ENCODE measurements at regions not wholly inside any gene's neighbourhood (a gene's known extent, or its start where the extent isn't known, plus 50 kb on each side); places are given as distances from the start of the nearest gene placed in this dataset.
"Not testable (repeated sequence)": the region's sequence is repeated elsewhere in the genome, so short reads cannot be mapped to it uniquely, and the experiment has no call there.

DNA sequence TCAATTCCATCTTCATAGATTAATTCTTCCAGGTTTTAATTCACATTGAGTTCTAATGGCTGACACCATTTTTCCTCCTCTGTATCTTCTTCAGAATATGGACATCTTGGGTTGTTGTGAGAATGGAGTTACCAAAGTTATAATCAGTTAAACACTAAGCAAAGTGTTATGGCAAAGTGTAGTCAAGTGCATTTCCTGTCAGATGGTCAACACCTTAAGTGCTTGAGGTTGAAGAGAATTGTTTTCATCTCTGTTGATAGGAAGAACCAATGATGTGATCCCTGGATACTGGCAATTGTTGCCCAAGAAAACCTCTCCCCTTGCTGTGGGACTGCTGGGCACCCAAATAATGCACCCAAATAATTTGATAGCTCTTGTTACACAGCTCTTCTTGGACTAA lies 102.6 kb upstream of the SATB1 start:
- DNase-seq: no peak

GRCh38 chr3:18526667-18527066 lies 101.5 kb upstream of the SATB1 start:
- peak in 1 of 3 donors; percentile 19 for DNase-seq

- DNase-seq: not testable (repeated sequence)
Observed at GRCh38 chr3:18516170-18516569, 91.0 kb upstream of the SATB1 start.

DNA sequence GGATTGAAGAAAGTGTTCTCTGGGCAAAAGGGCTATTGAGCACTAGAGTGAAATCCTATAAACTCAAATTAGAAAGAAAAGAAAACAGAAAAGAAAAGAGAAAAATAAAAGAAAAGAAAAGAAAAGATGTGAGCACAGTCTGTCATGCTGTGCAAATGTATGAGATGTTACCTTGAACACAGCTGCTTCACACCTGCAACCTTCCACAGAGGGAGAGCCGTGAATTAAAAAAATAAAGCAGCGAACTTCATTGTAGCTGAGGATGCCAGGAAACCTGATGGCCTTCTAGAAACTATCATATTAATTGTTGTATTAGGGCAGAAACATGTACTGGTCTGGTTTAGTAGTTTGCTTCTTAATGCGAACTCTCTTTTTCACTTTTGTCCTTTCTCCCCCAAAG lies 88.0 kb upstream of the SATB1 start:
- no peak for DNase-seq

- DNase-seq: peak; percentile 62 to 77 (median 77)
Observed at GRCh38 chr3:18512007-18512406, 86.9 kb upstream of the SATB1 start.

DNA sequence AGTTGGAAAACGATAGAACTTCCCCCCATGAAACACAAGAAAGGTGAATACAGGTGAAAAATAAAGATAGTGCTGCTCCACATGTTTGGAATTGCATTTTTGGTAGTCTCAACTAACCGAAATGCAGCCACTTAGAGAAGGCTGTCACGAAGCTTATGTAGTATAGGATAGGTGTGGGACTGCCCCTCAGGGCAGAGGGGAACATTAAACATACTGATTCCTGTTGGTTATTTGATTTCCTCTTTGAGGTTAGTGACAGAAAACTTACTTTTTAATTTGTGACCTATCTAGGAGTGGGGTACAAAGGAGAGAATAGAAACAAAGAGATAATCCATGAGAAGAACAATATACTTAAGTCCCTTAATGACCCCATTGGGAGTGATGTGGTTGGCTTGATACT lies 85.8 kb upstream of the SATB1 start:
- no peak for DNase-seq

- DNase-seq: no peak
Observed at GRCh38 chr3:18507333-18507732, 82.2 kb upstream of the SATB1 start.

GRCh38 chr3:18505056-18505455 lies 79.9 kb upstream of the SATB1 start:
- DNase-seq: no peak

- peak; percentile 61 to 83 (median 83) for DNase-seq
Observed at GRCh38 chr3:18501679-18502343, 76.7 kb upstream of the SATB1 start.

- no peak for DNase-seq
Observed at GRCh38 chr3:18500322-18500721, 75.2 kb upstream of the SATB1 start.

GRCh38 chr3:18499301-18499700 lies 74.2 kb upstream of the SATB1 start:
- peak; percentile 37 to 48 (median 39) for DNase-seq

DNA sequence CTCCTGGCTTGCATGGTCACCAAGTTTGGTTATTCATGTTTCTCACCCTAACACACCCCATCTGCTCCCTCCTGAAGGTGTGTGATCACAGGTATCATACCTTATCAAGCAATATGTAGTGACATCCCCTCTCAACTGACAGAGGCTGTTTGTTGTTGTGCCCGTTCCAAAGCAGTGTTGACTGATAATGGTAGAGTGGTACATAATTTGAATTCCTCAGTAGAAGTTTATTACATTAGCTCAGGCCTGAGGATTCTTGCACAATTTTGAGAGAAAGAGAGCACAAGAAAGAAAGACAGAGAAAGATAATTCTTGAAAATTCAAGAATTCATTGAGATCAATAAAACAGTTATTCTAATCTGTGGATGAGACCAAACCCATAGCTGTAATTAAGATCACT lies 69.1 kb upstream of the SATB1 start:
- no peak for DNase-seq

GRCh38 chr3:18489939-18490338 lies 64.8 kb upstream of the SATB1 start:
- DNase-seq: no peak

DNA sequence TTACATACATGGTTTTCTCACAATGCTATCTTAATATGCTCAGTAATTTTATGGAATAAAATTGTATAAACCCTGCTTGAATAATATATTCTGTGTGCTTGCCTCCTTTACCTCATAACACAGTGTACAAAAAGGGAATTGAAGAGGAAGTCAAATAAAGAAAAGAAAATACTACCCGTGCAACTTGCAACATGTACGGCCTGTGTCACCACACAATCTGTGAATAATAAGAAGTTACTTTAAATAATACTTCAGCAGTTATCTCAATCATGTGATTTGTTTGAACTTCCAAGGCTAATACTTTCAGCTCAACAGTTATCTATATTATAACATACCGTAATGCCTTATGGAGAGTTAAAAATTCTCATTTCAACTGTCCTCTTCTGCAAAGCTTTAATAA lies 58.1 kb upstream of the SATB1 start:
- DNase-seq: peak in 2 of 3 donors; percentile 31 to 38

DNA sequence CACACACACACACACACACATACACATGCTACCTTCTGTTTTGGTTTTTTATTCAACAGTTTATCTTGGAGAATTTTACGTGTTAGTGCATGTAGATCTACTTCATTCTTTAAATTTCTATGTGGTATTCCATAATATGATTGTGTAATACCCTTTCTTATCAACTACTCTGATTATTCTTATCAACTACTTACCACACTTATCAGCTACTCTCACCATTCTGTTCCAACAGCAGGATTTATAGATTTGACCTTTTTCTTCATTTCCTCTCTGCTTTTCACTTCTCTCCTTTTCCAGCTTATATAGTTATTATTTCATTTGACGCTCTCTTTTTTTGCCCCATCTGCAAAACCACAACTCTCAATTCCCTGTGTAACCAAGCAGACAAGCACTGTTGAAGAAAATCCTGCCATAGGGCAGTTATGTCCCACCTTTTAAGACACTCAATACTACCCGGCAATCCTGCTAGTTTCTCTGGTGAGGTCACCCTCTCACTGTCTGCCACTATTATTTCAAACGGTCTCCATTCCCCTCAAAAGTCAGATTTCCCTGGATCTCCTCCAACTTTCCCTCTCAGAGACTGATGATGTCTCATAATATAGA lies 56.9 kb upstream of the SATB1 start:
- DNase-seq: peak; percentile 6 to 22 (median 19)

DNA sequence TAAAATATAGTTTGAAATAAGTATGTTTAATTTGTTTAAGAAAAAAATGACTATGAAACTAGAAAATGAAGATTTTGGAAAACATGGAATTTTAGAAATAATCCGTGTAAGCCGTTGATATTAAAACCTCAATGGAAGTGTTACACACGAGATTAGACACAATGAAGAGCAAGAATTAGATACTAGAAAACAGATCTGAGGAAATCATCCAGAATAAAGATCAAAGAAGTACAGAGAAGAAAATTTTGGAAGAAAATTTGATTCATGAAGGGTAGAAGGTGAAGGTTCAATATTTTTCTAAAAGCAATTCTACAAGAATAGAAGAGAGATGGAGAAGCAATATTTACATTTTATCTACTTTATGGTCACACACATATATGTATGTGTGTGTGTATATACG lies 52.5 kb upstream of the SATB1 start:
- DNase-seq: no peak
